ENCODE measurements at regions not wholly inside any gene's neighbourhood (a gene's known extent, or its start where the extent isn't known, plus 50 kb on each side); places are given as distances from the start of the nearest gene placed in this dataset.
"Not testable (repeated sequence)": the region's sequence is repeated elsewhere in the genome, so short reads cannot be mapped to it uniquely, and the experiment has no call there.

GRCh38 chr14:26319139-26319864 lies 278.5 kb downstream of the NOVA1 start:
- no peaks in the 10 kb centered on the region for H3K27me3 ChIP-seq (ENCODE audit: control insufficient read depth, insufficient read depth, low read length, poor library complexity, severe bottlenecking)
- H3K4me1 ChIP-seq (ENCODE audit: control insufficient read depth, insufficient read depth, low read length), result peaks cover 8% of the 10 kb centered on the region
- WGBS, 2 experiments, result 93 to 96% methylated on average over 1 to 4 of the region's 5 CpGs
- H3K27ac ChIP-seq (ENCODE audit: insufficient read depth, low read depth, low read length, poor library complexity, severe bottlenecking), result no peak overlapping the region
- H3K4me3 ChIP-seq (ENCODE audit: insufficient read depth, low read depth, low read length), result no peak overlapping the region
- H3K9me3 ChIP-seq (ENCODE audit: control insufficient read depth, low read length), result no peaks in the 10 kb centered on the region
- no peaks in the 10 kb centered on the region for H3K36me3 ChIP-seq (ENCODE audit: control insufficient read depth, insufficient read depth, low read length)

GRCh38 chr14:26304056-26304455 lies 293.8 kb downstream of the NOVA1 start:
- no peak overlapping the region for H3K27ac ChIP-seq (ENCODE audit: insufficient read depth, low read depth, low read length, poor library complexity, severe bottlenecking)
- no peaks in the 10 kb centered on the region for H3K9me3 ChIP-seq (ENCODE audit: control insufficient read depth, low read length)
- H3K36me3 ChIP-seq (ENCODE audit: control insufficient read depth, insufficient read depth, low read length), result no peaks in the 10 kb centered on the region
- no peak overlapping the region for H3K4me3 ChIP-seq (ENCODE audit: insufficient read depth, low read depth, low read length)
- H3K4me1 ChIP-seq (ENCODE audit: control insufficient read depth, insufficient read depth, low read length), result no peaks in the 10 kb centered on the region
- H3K27me3 ChIP-seq (ENCODE audit: control insufficient read depth, insufficient read depth, low read length, poor library complexity, severe bottlenecking), result no peaks in the 10 kb centered on the region

GRCh38 chr14:26293909-26294308 lies 303.9 kb downstream of the NOVA1 start:
- H3K9me3 ChIP-seq (ENCODE audit: control insufficient read depth, low read length), result no peaks in the 10 kb centered on the region
- 92 to 97% methylated on average over 3 of the region's 3 CpGs for WGBS, 2 experiments
- H3K36me3 ChIP-seq (ENCODE audit: control insufficient read depth, insufficient read depth, low read length), result no peaks in the 10 kb centered on the region

GRCh38 chr14:26289891-26290486 lies 307.8 kb downstream of the NOVA1 start:
- H3K27me3 ChIP-seq (ENCODE audit: control insufficient read depth, insufficient read depth, low read length, poor library complexity, severe bottlenecking), result no peaks in the 10 kb centered on the region
- no peak overlapping the region for H3K4me3 ChIP-seq (ENCODE audit: insufficient read depth, low read depth, low read length)
- H3K27ac ChIP-seq (ENCODE audit: insufficient read depth, low read depth, low read length, poor library complexity, severe bottlenecking), result no peak overlapping the region
- 59 to 63% methylated on average over 3 of the region's 4 CpGs for WGBS, 2 experiments
- H3K36me3 ChIP-seq (ENCODE audit: control insufficient read depth, insufficient read depth, low read length), result no peaks in the 10 kb centered on the region
- no peaks in the 10 kb centered on the region for H3K4me1 ChIP-seq (ENCODE audit: control insufficient read depth, insufficient read depth, low read length)
- no peaks in the 10 kb centered on the region for H3K9me3 ChIP-seq (ENCODE audit: control insufficient read depth, low read length)

More at GRCh38 chr14:26293909-26294308, 303.9 kb downstream of the NOVA1 start:
- Histone ChIP-seq H3K27me3 (ENCODE audit: control insufficient read depth, insufficient read depth, low read length, poor library complexity, severe bottlenecking) (no peaks in the 10 kb centered on the region), H3K27ac (ENCODE audit: insufficient read depth, low read depth, low read length, poor library complexity, severe bottlenecking) (no peak overlapping the region), H3K4me1 (ENCODE audit: control insufficient read depth, insufficient read depth, low read length) (no peaks in the 10 kb centered on the region), H3K4me3 (ENCODE audit: insufficient read depth, low read depth, low read length) (no peak overlapping the region)

GRCh38 chr14:26286913-26287205 lies 311.0 kb downstream of the NOVA1 start:
- Histone ChIP-seq H3K4me3 (ENCODE audit: insufficient read depth, low read depth, low read length) (no peak overlapping the region), H3K36me3 (ENCODE audit: control insufficient read depth, insufficient read depth, low read length) (no peaks in the 10 kb centered on the region), H3K27me3 (ENCODE audit: control insufficient read depth, insufficient read depth, low read length, poor library complexity, severe bottlenecking) (no peaks in the 10 kb centered on the region), H3K27ac (ENCODE audit: insufficient read depth, low read depth, low read length, poor library complexity, severe bottlenecking) (no peak overlapping the region), H3K9me3 (ENCODE audit: control insufficient read depth, low read length) (no peaks in the 10 kb centered on the region), H3K4me1 (ENCODE audit: control insufficient read depth, insufficient read depth, low read length) (no peaks in the 10 kb centered on the region)
- WGBS, 2 experiments, result 50% methylated on average over 1 of the region's 1 CpG; no CpG with 5 or more reads in 1 of the 2 experiments

- H3K9me3 ChIP-seq (ENCODE audit: control insufficient read depth, low read length), result no peaks in the 10 kb centered on the region
- H3K27me3 ChIP-seq (ENCODE audit: control insufficient read depth, insufficient read depth, low read length, poor library complexity, severe bottlenecking), result no peaks in the 10 kb centered on the region
- no peaks in the 10 kb centered on the region for H3K4me1 ChIP-seq (ENCODE audit: control insufficient read depth, insufficient read depth, low read length)
- H3K4me3 ChIP-seq (ENCODE audit: insufficient read depth, low read depth, low read length), result no peak overlapping the region
- no peak overlapping the region for H3K27ac ChIP-seq (ENCODE audit: insufficient read depth, low read depth, low read length, poor library complexity, severe bottlenecking)
- H3K36me3 ChIP-seq (ENCODE audit: control insufficient read depth, insufficient read depth, low read length), result no peaks in the 10 kb centered on the region
- 97 to 99% methylated on average over 9 of the region's 9 CpGs for WGBS, 2 experiments
These were observed 311.5 kb downstream of the NOVA1 start for GRCh38 chr14:26286081-26286912.

GRCh38 chr14:26282578-26282977 lies 315.3 kb downstream of the NOVA1 start:
- H3K4me3 ChIP-seq (ENCODE audit: insufficient read depth, low read depth, low read length), result no peak overlapping the region
- no peak overlapping the region for H3K27ac ChIP-seq (ENCODE audit: insufficient read depth, low read depth, low read length, poor library complexity, severe bottlenecking)
- no peaks in the 10 kb centered on the region for H3K9me3 ChIP-seq (ENCODE audit: control insufficient read depth, low read length)
- H3K27me3 ChIP-seq (ENCODE audit: control insufficient read depth, insufficient read depth, low read length, poor library complexity, severe bottlenecking), result no peaks in the 10 kb centered on the region
- 87 to 96% methylated on average over 2 of the region's 2 CpGs for WGBS, 2 experiments
- H3K36me3 ChIP-seq (ENCODE audit: control insufficient read depth, insufficient read depth, low read length), result no peaks in the 10 kb centered on the region
- no peaks in the 10 kb centered on the region for H3K4me1 ChIP-seq (ENCODE audit: control insufficient read depth, insufficient read depth, low read length)

GRCh38 chr14:26282011-26282410 lies 315.8 kb downstream of the NOVA1 start:
- H3K4me1 ChIP-seq (ENCODE audit: control insufficient read depth, insufficient read depth, low read length); H3K27me3 ChIP-seq (ENCODE audit: control insufficient read depth, insufficient read depth, low read length, poor library complexity, severe bottlenecking); H3K27ac ChIP-seq (ENCODE audit: insufficient read depth, low read depth, low read length, poor library complexity, severe bottlenecking); H3K9me3 ChIP-seq (ENCODE audit: control insufficient read depth, low read length); H3K36me3 ChIP-seq (ENCODE audit: control insufficient read depth, insufficient read depth, low read length); H3K4me3 ChIP-seq (ENCODE audit: insufficient read depth, low read depth, low read length): not testable (repeated sequence)
- 69 to 80% methylated on average over 5 of the region's 5 CpGs for WGBS, 2 experiments

GRCh38 chr14:26281280-26281998 lies 316.4 kb downstream of the NOVA1 start:
- Histone ChIP-seq H3K9me3 (ENCODE audit: control insufficient read depth, low read length) (no peaks in the 10 kb centered on the region), H3K27me3 (ENCODE audit: control insufficient read depth, insufficient read depth, low read length, poor library complexity, severe bottlenecking) (no peaks in the 10 kb centered on the region), H3K27ac (ENCODE audit: insufficient read depth, low read depth, low read length, poor library complexity, severe bottlenecking) (no peak overlapping the region), H3K4me3 (ENCODE audit: insufficient read depth, low read depth, low read length) (no peak overlapping the region), H3K36me3 (ENCODE audit: control insufficient read depth, insufficient read depth, low read length) (no peaks in the 10 kb centered on the region), H3K4me1 (ENCODE audit: control insufficient read depth, insufficient read depth, low read length) (no peaks in the 10 kb centered on the region)
- WGBS, 2 experiments, result 82 to 87% methylated on average over 3 to 4 of the region's 5 CpGs

- 66 to 77% methylated on average over 2 of the region's 2 CpGs for WGBS, 2 experiments
- Histone ChIP-seq H3K9me3 (ENCODE audit: control insufficient read depth, low read length) (no peaks in the 10 kb centered on the region), H3K27ac (ENCODE audit: insufficient read depth, low read depth, low read length, poor library complexity, severe bottlenecking) (no peak overlapping the region), H3K4me1 (ENCODE audit: control insufficient read depth, insufficient read depth, low read length) (no peaks in the 10 kb centered on the region), H3K36me3 (ENCODE audit: control insufficient read depth, insufficient read depth, low read length) (no peaks in the 10 kb centered on the region), H3K27me3 (ENCODE audit: control insufficient read depth, insufficient read depth, low read length, poor library complexity, severe bottlenecking) (no peaks in the 10 kb centered on the region), H3K4me3 (ENCODE audit: insufficient read depth, low read depth, low read length) (no peak overlapping the region)
These were observed 321.1 kb downstream of the NOVA1 start for GRCh38 chr14:26276757-26277156.
